ACC112 (cell line): ENCODE measurements at regions not wholly inside any gene's neighbourhood (a gene's known extent, or its start where the extent isn't known, plus 50 kb on each side); places are given as distances from the start of the nearest gene placed in this dataset.

Experiments used
- H2AFZ ChIP-seq: fragments of 200-600 bp; sonication (generic); one replicate; pipeline ENCODE4 v1.6.0; 2017; ENCODE audit warnings: antibody characterized with exemption, low read length; ENCODE audit not compliant: unreplicated experiment
- H3K27ac ChIP-seq: fragments of 200-600 bp; sonication (generic); 2 replicates; pipeline ENCODE4 v1.5.1; 2014; ENCODE audit warnings: low read depth, mild to moderate bottlenecking, antibody characterized with exemption, low read length, moderate library complexity
- H3K27me3 ChIP-seq: fragments of 200-600 bp; sonication (generic); 2 replicates; pipeline ENCODE4 v1.6.1; 2014; ENCODE audit warnings: mild to moderate bottlenecking, antibody characterized with exemption, low read length, moderate library complexity, mixed read lengths; ENCODE audit not compliant: insufficient read depth
- H3K36me3 ChIP-seq: fragments of 200-600 bp; sonication (generic); 2 replicates; pipeline ENCODE4 v1.6.1; 2016; ENCODE audit warnings: mild to moderate bottlenecking, antibody characterized with exemption, low read length, moderate library complexity, mixed read lengths; ENCODE audit not compliant: insufficient read depth
- H3K4me1 ChIP-seq: fragments of 200-600 bp; sonication (generic); one replicate; pipeline ENCODE4 v1.6.1; 2016; ENCODE audit warnings: low read length, mixed read lengths; ENCODE audit not compliant: insufficient read depth, unreplicated experiment, control insufficient read depth
- H3K4me3 ChIP-seq: fragments of 200-600 bp; sonication (generic); 2 replicates; pipeline ENCODE4 v1.5.1; 2014; ENCODE audit warnings: mild to moderate bottlenecking, low read depth, low read length
- H3K79me2 ChIP-seq: fragments of 200-600 bp; sonication (generic); one replicate; pipeline ENCODE4 v1.6.0; 2016; ENCODE audit warnings: low read length; ENCODE audit not compliant: control insufficient read depth, unreplicated experiment, insufficient read depth

- no peaks in the 10 kb centered on the region for H3K79me2 ChIP-seq
- no peaks in the 10 kb centered on the region for H3K36me3 ChIP-seq
- H3K4me3 ChIP-seq, result no peak overlapping the region
- peaks cover 36% of the 10 kb centered on the region for H3K27me3 ChIP-seq
- no peak overlapping the region for H2AFZ ChIP-seq
- no peak overlapping the region for H3K27ac ChIP-seq
- no peaks in the 10 kb centered on the region for H3K4me1 ChIP-seq
These were observed 199.9 kb upstream of the FMN2 start for GRCh38 chr1:239891621-239892358.

- no peaks in the 10 kb centered on the region for H3K4me1 ChIP-seq
- no peak overlapping the region for H3K4me3 ChIP-seq
- no peak overlapping the region for H3K27ac ChIP-seq
- no peak overlapping the region for H2AFZ ChIP-seq
- no peaks in the 10 kb centered on the region for H3K36me3 ChIP-seq
- H3K27me3 ChIP-seq, result peaks cover 44% of the 10 kb centered on the region
- no peaks in the 10 kb centered on the region for H3K79me2 ChIP-seq
These were observed 199.1 kb upstream of the FMN2 start for GRCh38 chr1:239892602-239893001.

DNA sequence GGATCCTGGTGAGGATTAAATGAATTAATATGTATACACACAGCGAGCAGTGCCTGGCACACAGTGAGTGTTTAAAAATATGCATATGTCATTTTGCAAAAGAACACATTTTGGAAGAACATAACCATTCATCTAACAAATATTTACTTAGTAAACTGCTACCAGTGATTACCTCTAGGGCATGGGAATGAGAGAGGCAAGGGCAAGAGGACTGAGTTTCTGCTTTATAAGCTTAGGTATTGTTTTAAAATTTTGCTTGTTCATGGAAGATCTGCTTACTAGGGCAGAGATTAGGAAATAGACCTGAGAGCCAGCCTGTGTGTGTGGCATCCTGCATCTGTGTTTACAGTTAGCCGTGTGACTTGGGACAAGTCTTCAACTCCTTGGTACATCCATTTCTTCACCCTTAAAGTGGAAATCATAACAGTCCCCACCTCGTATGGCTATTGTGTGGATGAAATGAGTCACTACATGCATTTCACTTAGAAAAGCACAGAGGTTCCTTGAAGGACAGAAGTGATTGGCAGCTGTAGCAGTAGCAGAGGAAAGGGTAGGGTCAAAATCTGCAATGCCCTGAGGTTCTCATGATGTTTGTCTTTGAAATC is 198.5 kb upstream of the FMN2 start:
- H2AFZ ChIP-seq, result no peak overlapping the region

DNA sequence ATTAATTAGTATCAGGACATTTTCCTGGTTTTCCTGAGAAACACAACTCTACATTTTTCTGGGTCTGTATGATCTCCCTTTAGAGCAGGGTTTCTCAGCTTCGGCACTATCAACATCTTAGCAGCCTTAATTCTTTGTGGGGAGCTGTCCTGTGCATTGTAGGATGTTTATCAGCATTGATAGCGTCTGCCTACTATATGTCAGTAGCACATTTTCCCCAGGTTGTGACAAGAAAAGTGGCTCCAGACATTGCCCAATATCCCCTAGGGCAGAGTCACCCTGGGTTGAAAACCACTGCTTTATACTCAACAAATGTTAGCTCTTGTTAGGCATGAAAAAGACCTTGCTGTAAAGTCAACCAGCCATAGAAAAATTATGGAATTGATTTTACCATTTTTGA is 195.1 kb upstream of the FMN2 start:
- Histone ChIP-seq H3K79me2 (no peaks in the 10 kb centered on the region), H2AFZ (no peak overlapping the region), H3K27ac (no peak overlapping the region), H3K36me3 (no peaks in the 10 kb centered on the region), H3K4me3 (no peak overlapping the region), H3K27me3 (peaks cover 49% of the 10 kb centered on the region), H3K4me1 (no peaks in the 10 kb centered on the region)

More for the DNA sequence above, 198.5 kb upstream of the FMN2 start:
- Histone ChIP-seq H3K4me1 (no peaks in the 10 kb centered on the region), H3K27me3 (peaks cover 47% of the 10 kb centered on the region), H3K36me3 (no peaks in the 10 kb centered on the region), H3K27ac (no peak overlapping the region), H3K79me2 (no peaks in the 10 kb centered on the region), H3K4me3 (no peak overlapping the region)

DNA sequence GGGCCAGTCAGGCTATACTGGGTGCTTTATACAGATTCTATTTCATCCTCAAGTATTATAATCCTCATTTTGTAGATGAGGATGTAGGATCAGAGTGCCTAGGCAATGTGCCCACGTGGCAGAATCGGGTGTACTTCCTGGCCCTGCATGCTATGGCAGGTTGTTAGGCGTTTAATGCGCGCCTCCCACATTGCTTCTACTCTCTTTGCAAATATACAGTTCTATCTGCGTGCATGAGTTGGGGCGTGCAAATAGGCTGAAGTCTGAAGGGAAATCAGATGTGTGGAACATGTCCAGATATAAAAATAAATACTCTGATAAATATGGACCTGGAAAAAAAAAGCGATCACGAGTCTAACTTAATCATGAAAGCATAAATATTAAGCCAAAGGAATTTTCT is 194.7 kb upstream of the FMN2 start:
- Histone ChIP-seq H3K4me1 (no peaks in the 10 kb centered on the region), H3K4me3 (no peak overlapping the region), H2AFZ (no peak overlapping the region), H3K79me2 (no peaks in the 10 kb centered on the region), H3K27me3 (peaks cover 53% of the 10 kb centered on the region), H3K36me3 (no peaks in the 10 kb centered on the region), H3K27ac (no peak overlapping the region)

DNA sequence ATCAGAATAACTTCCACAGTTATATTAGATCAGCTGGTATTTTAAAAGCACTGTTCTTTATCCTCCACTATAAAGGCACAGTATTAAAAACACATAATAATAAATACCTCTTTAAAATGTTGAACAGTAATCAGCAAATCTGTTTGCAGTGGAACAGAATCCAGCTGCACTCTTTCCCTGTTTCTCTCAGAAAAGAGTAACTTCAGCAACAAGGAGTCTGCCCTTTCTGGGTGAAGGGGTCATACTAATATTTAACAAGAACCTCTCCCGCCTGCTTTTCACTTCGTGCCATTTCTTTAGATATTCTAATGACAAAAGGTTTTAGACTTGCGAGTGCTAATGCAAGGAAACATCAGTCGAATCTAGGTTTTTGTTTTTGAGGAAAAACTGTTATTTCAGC is 194.2 kb upstream of the FMN2 start:
- Histone ChIP-seq H3K4me3 (peak overlapping the region; percentile 58), H2AFZ (peak overlapping the region; percentile 24), H3K27ac (no peak overlapping the region), H3K36me3 (no peaks in the 10 kb centered on the region), H3K4me1 (no peaks in the 10 kb centered on the region), H3K79me2 (no peaks in the 10 kb centered on the region), H3K27me3 (peaks cover 55% of the 10 kb centered on the region)

DNA sequence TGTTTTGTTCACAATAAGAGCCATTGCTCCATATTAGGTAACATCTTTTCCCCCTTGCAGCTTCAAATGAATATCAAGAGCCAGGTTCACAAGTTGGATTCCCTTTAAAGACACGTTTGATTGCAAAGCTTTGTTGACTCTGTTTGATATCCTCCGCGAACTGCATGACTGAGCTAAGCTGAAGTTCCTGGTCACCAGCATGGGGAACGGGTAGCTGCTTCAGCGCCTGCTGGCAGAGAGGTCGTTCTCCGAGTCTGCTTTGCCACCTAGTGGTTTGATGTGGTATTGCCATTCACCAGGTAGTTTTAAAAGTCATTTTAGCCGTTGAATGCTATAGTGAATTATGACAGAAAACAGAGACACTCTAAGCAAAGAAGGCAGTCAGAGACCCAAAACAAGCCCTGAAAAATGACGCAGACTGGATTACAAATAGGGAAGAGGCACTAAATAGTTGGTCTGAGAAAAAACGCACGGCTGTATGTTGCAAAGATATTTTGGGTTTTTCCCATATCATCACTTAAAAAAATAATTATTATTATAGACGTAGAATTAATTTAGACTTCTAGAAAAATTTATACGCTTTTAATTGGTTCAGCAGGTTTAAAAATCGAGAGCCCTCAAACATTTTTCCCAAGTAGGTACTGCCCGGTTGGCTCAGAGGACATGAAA is 193.5 kb upstream of the FMN2 start:
- H3K36me3 ChIP-seq, result no peaks in the 10 kb centered on the region
- peak overlapping the region; percentile 58 for H3K4me3 ChIP-seq
- H3K27ac ChIP-seq, result no peak overlapping the region
- H3K27me3 ChIP-seq, result peaks cover 49% of the 10 kb centered on the region
- H3K4me1 ChIP-seq, result no peaks in the 10 kb centered on the region
- H2AFZ ChIP-seq, result peak overlapping the region; percentile 24
- no peaks in the 10 kb centered on the region for H3K79me2 ChIP-seq

- no peaks in the 10 kb centered on the region for H3K36me3 ChIP-seq
- no peaks in the 10 kb centered on the region for H3K79me2 ChIP-seq
- no peak overlapping the region for H3K4me3 ChIP-seq
- H3K27ac ChIP-seq, result no peak overlapping the region
- no peak overlapping the region for H2AFZ ChIP-seq
- H3K27me3 ChIP-seq, result peaks cover 43% of the 10 kb centered on the region
- H3K4me1 ChIP-seq, result no peaks in the 10 kb centered on the region
These were observed 191.9 kb upstream of the FMN2 start for GRCh38 chr1:239899747-239900146.

DNA sequence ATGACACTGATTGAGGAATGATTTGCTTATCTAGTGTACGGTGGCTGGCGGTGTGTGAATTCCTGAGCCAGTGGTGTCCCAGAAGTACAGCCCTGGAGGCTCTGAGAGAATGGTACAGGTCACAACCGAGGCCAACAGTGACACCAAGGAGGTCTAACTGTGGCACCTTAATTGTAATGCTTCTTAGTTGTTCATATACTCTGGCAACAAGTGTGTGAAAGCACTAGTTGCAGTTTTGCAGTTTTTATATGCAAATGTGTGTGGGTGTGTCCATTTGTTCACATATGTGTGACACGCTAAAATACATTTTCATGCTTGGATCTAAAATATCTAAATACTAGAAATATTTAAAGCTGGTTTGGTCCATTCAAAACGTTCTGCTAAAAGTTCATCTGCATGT is 185.3 kb upstream of the FMN2 start:
- Histone ChIP-seq H3K36me3 (no peaks in the 10 kb centered on the region), H2AFZ (no peak overlapping the region), H3K4me1 (peaks cover 5% of the 10 kb centered on the region), H3K27me3 (peaks cover 12% of the 10 kb centered on the region), H3K27ac (no peak overlapping the region), H3K79me2 (no peaks in the 10 kb centered on the region), H3K4me3 (no peak overlapping the region)

DNA sequence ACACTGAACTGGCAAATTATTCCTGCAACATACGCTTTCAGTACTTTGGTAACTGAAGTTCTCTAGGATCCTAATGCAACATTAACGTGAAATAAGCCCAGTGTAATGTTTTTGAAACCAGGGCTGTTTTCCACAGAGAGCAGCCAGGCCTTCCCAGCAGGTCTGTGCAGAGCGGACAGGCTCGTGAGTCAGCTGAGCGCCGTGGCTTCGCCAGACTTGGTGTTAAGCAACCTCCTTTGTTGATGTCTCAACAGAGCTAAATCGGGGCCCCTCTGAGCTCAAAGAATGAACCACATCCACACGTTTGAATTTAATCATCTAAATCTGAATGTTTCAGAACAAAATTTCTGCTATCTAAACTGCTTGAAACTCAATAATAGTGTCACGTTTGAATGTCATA is 181.8 kb upstream of the FMN2 start:
- Histone ChIP-seq H3K36me3 (no peaks in the 10 kb centered on the region), H3K79me2 (no peaks in the 10 kb centered on the region), H3K27me3 (no peaks in the 10 kb centered on the region), H3K4me1 (peaks cover 35% of the 10 kb centered on the region), H2AFZ (no peak overlapping the region), H3K4me3 (no peak overlapping the region), H3K27ac (no peak overlapping the region)

DNA sequence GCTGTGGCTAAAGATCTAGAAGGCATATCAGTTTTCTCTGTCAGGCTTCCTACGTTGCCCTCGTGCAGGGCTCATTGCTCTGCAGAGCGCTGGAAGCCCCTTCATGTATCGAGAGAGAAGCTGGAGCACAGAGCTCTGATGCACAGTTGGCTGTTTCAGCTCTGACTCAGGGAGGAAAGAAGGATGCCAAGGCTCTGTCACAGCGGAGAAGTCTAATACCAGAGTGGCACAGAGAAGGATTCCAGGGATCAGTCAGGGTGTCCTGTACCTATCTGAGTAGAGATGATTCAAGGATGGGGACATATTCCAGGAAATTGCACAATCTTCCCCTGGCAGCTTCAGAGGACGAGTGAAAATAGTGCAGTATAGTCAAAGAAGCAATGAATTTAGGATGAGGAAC is 179.2 kb upstream of the FMN2 start:
- Histone ChIP-seq H3K4me3 (peak overlapping the region; percentile 1; the same call in 1 of the 2 replicates), H3K79me2 (no peaks in the 10 kb centered on the region), H3K27me3 (no peaks in the 10 kb centered on the region), H3K27ac (no peak overlapping the region), H3K36me3 (no peaks in the 10 kb centered on the region), H2AFZ (peak overlapping the region; percentile 13), H3K4me1 (peaks cover 42% of the 10 kb centered on the region)
